Gastrocnemius medialis (tissue), 4 donors: ENCODE measurements at regions not wholly inside any gene's neighbourhood (a gene's known extent, or its start where the extent isn't known, plus 50 kb on each side); places are given as distances from the start of the nearest gene placed in this dataset.

Experiments
- CTCF ChIP-seq, 5 experiments: fragments of 450-650 bp in 3 of 5; fragments of 200-600 bp in 2 of 5; sonication (generic) in 2 of 5; IDR thresholded peaks in 4 of 5; conservative IDR thresholded peaks in 1 of 5; 1 replicate in 4 of 5; 2 replicates in 1 of 5; pipeline ENCODE4 v1.5.1; 2016 to 2019; ENCODE audit warnings: antibody characterized with exemption in 5 of 5, mild to moderate bottlenecking in 3 of 5, moderate library complexity in 3 of 5
- POLR2A ChIP-seq, 2 donors: fragments of 450-650 bp; IDR thresholded peaks; one replicate each; pipeline ENCODE4 v1.6.1; 2017; ENCODE audit warnings: antibody characterized with exemption in 2 of 2, mild to moderate bottlenecking in 2 of 2, moderate library complexity in 2 of 2

DNA sequence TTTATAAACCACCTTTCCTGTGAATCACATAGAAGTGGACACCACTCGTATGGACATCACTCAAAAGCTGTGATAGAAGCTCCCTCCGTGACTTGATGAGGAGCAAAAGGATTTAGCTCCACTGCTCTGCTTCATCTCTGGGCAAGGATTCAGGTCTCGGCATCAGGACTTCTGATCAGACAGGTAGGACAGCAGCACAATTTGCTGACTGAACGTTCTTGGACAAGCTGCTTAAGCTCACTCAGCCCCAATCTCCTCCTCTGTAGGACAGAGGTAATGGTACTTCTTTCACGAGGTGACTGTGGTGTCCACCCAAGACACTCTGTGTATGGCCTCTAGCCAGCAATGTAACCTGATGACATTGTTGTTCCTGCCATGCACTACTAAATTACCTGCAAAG, 122.6 kb upstream of the AJAP1 start:
- TF ChIP-seq POLR2A (IDR thresholded peaks at IDR 0.05) (no peak), CTCF (IDR thresholded peaks at IDR 0.05 in 4 of 5, conservative IDR thresholded peaks at IDR 0.05 in 1 of 5) (no peak)
